ENCODE measurements at regions not wholly inside any gene's neighbourhood (a gene's known extent, or its start where the extent isn't known, plus 50 kb on each side); places are given as distances from the start of the nearest gene placed in this dataset.

DNA sequence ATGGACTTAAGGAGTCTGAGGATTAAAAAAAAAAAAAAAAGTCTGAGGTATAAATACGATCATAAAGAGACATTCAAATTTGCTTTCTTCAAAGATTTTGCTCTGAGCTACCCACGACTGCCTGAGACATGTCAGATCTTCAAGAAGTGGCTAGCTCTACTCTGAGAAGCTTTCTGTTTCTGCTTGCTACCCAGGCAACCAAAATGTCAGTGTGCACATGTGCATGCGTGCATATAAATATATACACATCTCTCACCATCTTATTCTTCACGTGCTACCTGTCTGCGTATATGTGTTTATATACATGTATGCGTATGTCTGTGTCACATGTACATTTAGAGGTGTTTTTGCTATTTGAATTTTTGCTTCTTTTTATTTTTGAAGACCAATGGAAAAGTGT is 299.6 kb upstream of the STXBP5 start (continued):
- TF ChIP-seq, protein P1, sequence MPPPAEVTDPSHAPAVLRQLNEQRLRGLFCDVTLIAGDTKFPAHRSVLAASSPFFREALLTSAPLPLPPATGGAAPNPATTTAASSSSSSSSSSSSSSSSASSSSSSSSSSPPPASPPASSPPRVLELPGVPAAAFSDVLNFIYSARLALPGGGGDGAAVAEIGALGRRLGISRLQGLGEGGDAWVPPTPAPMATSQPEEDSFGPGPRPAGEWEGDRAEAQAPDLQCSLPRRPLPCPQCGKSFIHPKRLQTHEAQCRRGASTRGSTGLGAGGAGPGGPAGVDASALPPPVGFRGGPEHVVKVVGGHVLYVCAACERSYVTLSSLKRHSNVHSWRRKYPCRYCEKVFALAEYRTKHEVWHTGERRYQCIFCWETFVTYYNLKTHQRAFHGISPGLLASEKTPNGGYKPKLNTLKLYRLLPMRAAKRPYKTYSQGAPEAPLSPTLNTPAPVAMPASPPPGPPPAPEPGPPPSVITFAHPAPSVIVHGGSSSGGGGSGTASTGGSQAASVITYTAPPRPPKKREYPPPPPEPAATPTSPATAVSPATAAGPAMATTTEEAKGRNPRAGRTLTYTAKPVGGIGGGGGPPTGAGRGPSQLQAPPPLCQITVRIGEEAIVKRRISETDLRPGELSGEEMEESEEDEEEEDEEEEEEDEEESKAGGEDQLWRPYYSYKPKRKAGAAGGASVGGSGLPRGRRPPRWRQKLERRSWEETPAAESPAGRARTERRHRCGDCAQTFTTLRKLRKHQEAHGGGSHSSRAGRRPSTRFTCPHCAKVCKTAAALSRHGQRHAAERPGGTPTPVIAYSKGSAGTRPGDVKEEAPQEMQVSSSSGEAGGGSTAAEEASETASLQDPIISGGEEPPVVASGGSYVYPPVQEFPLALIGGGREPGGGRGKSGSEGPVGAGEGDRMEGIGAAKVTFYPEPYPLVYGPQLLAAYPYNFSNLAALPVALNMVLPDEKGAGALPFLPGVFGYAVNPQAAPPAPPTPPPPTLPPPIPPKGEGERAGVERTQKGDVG (CRISPR knock-in tag; IDR thresholded peaks at IDR 0.05; ENCODE audit: borderline replicate concordance) = no peak
- TF ChIP-seq, protein P2, sequence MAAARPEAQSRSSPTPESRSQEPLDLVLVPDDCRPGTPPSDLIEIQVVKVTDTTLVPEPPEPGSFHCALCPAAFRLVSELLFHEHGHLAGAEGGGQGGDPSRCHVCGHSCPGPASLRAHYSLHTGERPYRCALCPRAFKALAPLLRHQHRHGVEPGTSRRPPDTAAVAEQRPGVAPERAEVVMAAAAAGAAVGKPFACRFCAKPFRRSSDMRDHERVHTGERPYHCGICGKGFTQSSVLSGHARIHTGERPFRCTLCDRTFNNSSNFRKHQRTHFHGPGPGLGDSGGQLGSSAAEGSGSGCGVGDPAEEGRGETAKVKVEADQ (CRISPR knock-in tag; IDR thresholded peaks at IDR 0.05; ENCODE audit: borderline replicate concordance) = no peak
- no peak for TF ChIP-seq MATR3 (CRISPR knock-in tag; IDR thresholded peaks at IDR 0.05)
- TF ChIP-seq, protein P3, sequence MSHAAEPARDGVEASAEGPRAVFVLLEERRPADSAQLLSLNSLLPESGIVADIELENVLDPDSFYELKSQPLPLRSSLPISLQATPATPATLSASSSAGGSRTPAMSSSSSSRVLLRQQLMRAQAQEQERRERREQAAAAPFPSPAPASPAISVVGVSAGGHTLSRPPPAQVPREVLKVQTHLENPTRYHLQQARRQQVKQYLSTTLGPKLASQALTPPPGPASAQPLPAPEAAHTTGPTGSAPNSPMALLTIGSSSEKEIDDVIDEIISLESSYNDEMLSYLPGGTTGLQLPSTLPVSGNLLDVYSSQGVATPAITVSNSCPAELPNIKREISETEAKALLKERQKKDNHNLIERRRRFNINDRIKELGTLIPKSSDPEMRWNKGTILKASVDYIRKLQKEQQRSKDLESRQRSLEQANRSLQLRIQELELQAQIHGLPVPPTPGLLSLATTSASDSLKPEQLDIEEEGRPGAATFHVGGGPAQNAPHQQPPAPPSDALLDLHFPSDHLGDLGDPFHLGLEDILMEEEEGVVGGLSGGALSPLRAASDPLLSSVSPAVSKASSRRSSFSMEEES (CRISPR knock-in tag; IDR thresholded peaks at IDR 0.05) = no peak

DNA sequence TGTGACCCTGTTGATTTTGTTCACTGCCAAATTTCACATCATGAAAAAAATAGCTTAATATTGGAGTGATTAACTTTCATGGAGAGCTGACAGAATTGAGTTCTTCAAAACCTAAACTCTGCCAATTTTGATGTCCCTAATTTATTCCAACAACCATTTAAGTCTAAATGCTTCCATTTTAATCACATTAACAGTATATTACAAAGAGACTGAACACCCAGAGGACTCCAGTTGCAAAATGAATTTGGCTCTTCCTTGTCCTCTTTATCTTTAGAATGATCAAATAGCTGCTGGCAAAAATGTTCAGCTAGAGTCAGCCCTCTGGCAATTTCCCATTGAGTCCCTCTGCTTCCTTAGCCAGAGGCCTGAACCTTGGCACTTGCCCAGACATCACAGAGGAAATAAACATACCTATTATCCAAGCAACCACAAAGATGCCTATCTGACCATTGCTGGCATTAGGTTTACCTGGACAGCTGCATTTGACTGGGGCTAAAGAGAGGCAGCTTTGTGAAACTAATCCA is 299.0 kb upstream of the STXBP5 start:
- peaks cover 9% of the 10 kb centered on the region; the same call in 1 of the 2 replicates for H3K4me1 ChIP-seq (ENCODE audit: insufficient read depth, low read length)
- no peaks in the 10 kb centered on the region for H3K9me3 ChIP-seq (ENCODE audit: low read length)
- no peaks in the 10 kb centered on the region for H3K27me3 ChIP-seq (ENCODE audit: control insufficient read depth in 1 of 2, insufficient read depth in 2 of 2, low read length in 2 of 2)
- H3K4me3 ChIP-seq (replicated peaks in 1 of 3; ENCODE audit: insufficient read depth in 1 of 3, low read depth in 2 of 3, low read length in 3 of 3) = no peak overlapping the region
- H4K20me1 ChIP-seq (ENCODE audit: insufficient read depth, low read length) = no peaks in the 10 kb centered on the region
- ATAC-seq (no peak), DNase-seq (ENCODE audit: low spot score) (peak; percentile 15), FAIRE-seq (no peak)
- BruUV-seq (replicated peaks) = no TSS peak
- no peaks in the 10 kb centered on the region for H3K79me2 ChIP-seq (ENCODE audit: insufficient read depth, low read length)
- in situ Hi-C loops (cut with HindIII; ENCODE audit: extremely low pct_ligation_motif_present, low pct_unique_long_range_greater_than_20kb) = loop anchor here (10.0 kb wide), 1 partner anchor 300 kb away; the partner anchor contains the start of gene STXBP5
- intact Hi-C loops (cut with micrococcal nuclease; ENCODE audit: unreplicated experiment) = no loop called here
- ChIA-PET POLR2A (no interaction called here), CTCF (ENCODE audit: low intra/inter-chr PET ratio, low total read pairs) (no interaction called here)
- H3K27ac ChIP-seq (ENCODE audit: extremely low read length, insufficient read depth, low read length) = no peak overlapping the region
- no peak overlapping the region for H3K9ac ChIP-seq (ENCODE audit: insufficient read depth, low read depth, low read length)
- no peak overlapping the region for H3K4me2 ChIP-seq (ENCODE audit: low read depth, low read length)
- H2AFZ ChIP-seq (ENCODE audit: low read length) = no peak overlapping the region
- no peaks in the 10 kb centered on the region for H3K36me3 ChIP-seq (replicated peaks in 1 of 2; ENCODE audit: control insufficient read depth in 1 of 2, insufficient read depth in 2 of 2, low read length in 2 of 2)
- TF ChIP-seq BORCS8-MEF2B (CRISPR knock-in tag; IDR thresholded peaks at IDR 0.05) (no peak), ZNF75D (CRISPR knock-in tag; IDR thresholded peaks at IDR 0.05; ENCODE audit: borderline replicate concordance) (no peak), PHF20 (CRISPR knock-in tag; IDR thresholded peaks at IDR 0.05) (no peak), SP140L (CRISPR knock-in tag; IDR thresholded peaks at IDR 0.05; ENCODE audit: borderline replicate concordance) (no peak), TOPORS (CRISPR knock-in tag; IDR thresholded peaks at IDR 0.05) (no peak), PHF5A (CRISPR knock-in tag; IDR thresholded peaks at IDR 0.05; ENCODE audit: low read depth, unreplicated experiment) (no peak), PPARG (CRISPR knock-in tag; conservative IDR thresholded peaks at IDR 0.05) (no peak)
- TF ChIP-seq, protein P4, sequence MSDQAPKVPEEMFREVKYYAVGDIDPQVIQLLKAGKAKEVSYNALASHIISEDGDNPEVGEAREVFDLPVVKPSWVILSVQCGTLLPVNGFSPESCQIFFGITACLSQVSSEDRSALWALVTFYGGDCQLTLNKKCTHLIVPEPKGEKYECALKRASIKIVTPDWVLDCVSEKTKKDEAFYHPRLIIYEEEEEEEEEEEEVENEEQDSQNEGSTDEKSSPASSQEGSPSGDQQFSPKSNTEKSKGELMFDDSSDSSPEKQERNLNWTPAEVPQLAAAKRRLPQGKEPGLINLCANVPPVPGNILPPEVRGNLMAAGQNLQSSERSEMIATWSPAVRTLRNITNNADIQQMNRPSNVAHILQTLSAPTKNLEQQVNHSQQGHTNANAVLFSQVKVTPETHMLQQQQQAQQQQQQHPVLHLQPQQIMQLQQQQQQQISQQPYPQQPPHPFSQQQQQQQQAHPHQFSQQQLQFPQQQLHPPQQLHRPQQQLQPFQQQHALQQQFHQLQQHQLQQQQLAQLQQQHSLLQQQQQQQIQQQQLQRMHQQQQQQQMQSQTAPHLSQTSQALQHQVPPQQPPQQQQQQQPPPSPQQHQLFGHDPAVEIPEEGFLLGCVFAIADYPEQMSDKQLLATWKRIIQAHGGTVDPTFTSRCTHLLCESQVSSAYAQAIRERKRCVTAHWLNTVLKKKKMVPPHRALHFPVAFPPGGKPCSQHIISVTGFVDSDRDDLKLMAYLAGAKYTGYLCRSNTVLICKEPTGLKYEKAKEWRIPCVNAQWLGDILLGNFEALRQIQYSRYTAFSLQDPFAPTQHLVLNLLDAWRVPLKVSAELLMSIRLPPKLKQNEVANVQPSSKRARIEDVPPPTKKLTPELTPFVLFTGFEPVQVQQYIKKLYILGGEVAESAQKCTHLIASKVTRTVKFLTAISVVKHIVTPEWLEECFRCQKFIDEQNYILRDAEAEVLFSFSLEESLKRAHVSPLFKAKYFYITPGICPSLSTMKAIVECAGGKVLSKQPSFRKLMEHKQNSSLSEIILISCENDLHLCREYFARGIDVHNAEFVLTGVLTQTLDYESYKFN (CRISPR knock-in tag; conservative IDR thresholded peaks at IDR 0.05) = no peak
- TF ChIP-seq, protein P5, sequence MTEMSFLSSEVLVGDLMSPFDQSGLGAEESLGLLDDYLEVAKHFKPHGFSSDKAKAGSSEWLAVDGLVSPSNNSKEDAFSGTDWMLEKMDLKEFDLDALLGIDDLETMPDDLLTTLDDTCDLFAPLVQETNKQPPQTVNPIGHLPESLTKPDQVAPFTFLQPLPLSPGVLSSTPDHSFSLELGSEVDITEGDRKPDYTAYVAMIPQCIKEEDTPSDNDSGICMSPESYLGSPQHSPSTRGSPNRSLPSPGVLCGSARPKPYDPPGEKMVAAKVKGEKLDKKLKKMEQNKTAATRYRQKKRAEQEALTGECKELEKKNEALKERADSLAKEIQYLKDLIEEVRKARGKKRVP (CRISPR knock-in tag; IDR thresholded peaks at IDR 0.05) = no peak
